ENCODE measurements at regions not wholly inside any gene's neighbourhood (a gene's known extent, or its start where the extent isn't known, plus 50 kb on each side); places are given as distances from the start of the nearest gene placed in this dataset.

GRCh38 chr7:50872437-50872836 is 89.7 kb upstream of the GRB10 start:
- H3K27ac ChIP-seq, result no peak overlapping the region
- H3K4me3 ChIP-seq, result no peak overlapping the region
- no peak for TF ChIP-seq CTCF (IDR thresholded peaks at IDR 0.05)
- no peak for DNase-seq (ENCODE audit: low spot score)

GRCh38 chr7:50869108-50869725 is 86.5 kb upstream of the GRB10 start:
- no peak for TF ChIP-seq CTCF (IDR thresholded peaks at IDR 0.05)
- Histone ChIP-seq H3K27ac (peak overlapping the region in 1 of 2 donors; percentile 26), H3K4me3 (peak overlapping the region; percentile 13)
- no peak for DNase-seq (ENCODE audit: low spot score)

- H3K27ac ChIP-seq, result no peak overlapping the region
- TF ChIP-seq CTCF (IDR thresholded peaks at IDR 0.05), result no peak
- DNase-seq (ENCODE audit: low spot score), result no peak
- H3K4me3 ChIP-seq, result no peak overlapping the region
Measured at GRCh38 chr7:50868426-50869100, 85.9 kb upstream of the GRB10 start.

GRCh38 chr7:50867034-50867356 is 84.3 kb upstream of the GRB10 start:
- no peak overlapping the region for H3K27ac ChIP-seq

GRCh38 chr7:50866343-50867033 is 83.8 kb upstream of the GRB10 start:
- no peak overlapping the region for H3K4me3 ChIP-seq
- no peak overlapping the region for H3K27ac ChIP-seq
- DNase-seq (ENCODE audit: low spot score), result no peak
- no peak for TF ChIP-seq CTCF (IDR thresholded peaks at IDR 0.05)

More at GRCh38 chr7:50867034-50867356, 84.3 kb upstream of the GRB10 start:
- DNase-seq (ENCODE audit: low spot score), result no peak
- TF ChIP-seq CTCF (IDR thresholded peaks at IDR 0.05), result no peak
- H3K4me3 ChIP-seq, result no peak overlapping the region

GRCh38 chr7:50865450-50865849 is 82.8 kb upstream of the GRB10 start:
- Histone ChIP-seq H3K27ac (no peak overlapping the region), H3K4me3 (no peak overlapping the region)
- no peak for DNase-seq (ENCODE audit: low spot score)
- no peak for TF ChIP-seq CTCF (IDR thresholded peaks at IDR 0.05)

GRCh38 chr7:50864694-50865093 is 82.0 kb upstream of the GRB10 start:
- no peak for TF ChIP-seq CTCF (IDR thresholded peaks at IDR 0.05)
- Histone ChIP-seq H3K4me3 (no peak overlapping the region), H3K27ac (no peak overlapping the region)
- no peak for DNase-seq (ENCODE audit: low spot score)

Data from coronary artery (tissue), 2 donors.